Astrocyte (in vitro differentiated cells and primary cell): ENCODE measurements at regions not wholly inside any gene's neighbourhood (a gene's known extent, or its start where the extent isn't known, plus 50 kb on each side); places are given as distances from the start of the nearest gene placed in this dataset.

Experiments used
- EZH2 ChIP-seq: IDR thresholded peaks from 2 replicates; pipeline ENCODE4 v1.6.1; 2012; ENCODE audit warnings: mild to moderate bottlenecking, low read length, inconsistent platforms; ENCODE audit not compliant: insufficient read depth
- TF ChIP-seq, protein P1 (sequence below): IDR thresholded peaks from 2 replicates; pipeline ENCODE4 v1.5.1; 2011; ENCODE audit warnings: low read depth, mild to moderate bottlenecking, inconsistent platforms, low read length, moderate library complexity; ENCODE audit not compliant: insufficient read depth

DNA sequence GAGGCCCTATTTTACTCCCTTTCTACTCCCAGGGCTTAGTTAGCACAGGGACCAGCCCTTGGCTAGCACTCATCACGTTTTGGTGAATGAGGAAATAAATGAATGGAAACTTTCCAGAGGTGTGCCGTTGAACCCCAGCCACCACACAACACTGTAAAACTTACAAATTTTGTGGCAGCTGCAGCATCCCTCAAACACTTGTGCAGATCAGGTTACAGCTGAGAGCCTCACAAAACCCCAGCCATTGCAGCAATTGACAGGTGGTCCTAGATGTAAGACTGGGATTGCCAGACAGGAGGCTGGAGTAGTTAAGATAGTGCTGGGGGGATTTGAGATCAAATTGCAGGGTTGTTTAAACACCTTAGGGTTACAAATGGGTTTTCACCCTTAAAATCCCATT, 482.2 kb upstream of the KIF2A start:
- TF ChIP-seq, protein P1, sequence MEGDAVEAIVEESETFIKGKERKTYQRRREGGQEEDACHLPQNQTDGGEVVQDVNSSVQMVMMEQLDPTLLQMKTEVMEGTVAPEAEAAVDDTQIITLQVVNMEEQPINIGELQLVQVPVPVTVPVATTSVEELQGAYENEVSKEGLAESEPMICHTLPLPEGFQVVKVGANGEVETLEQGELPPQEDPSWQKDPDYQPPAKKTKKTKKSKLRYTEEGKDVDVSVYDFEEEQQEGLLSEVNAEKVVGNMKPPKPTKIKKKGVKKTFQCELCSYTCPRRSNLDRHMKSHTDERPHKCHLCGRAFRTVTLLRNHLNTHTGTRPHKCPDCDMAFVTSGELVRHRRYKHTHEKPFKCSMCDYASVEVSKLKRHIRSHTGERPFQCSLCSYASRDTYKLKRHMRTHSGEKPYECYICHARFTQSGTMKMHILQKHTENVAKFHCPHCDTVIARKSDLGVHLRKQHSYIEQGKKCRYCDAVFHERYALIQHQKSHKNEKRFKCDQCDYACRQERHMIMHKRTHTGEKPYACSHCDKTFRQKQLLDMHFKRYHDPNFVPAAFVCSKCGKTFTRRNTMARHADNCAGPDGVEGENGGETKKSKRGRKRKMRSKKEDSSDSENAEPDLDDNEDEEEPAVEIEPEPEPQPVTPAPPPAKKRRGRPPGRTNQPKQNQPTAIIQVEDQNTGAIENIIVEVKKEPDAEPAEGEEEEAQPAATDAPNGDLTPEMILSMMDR, result no peak
- no peak for TF ChIP-seq EZH2
